ENCODE measurements at regions not wholly inside any gene's neighbourhood (a gene's known extent, or its start where the extent isn't known, plus 50 kb on each side); places are given as distances from the start of the nearest gene placed in this dataset.

GRCh38 chr2:2930841-2931240 lies 446.8 kb downstream of the EIPR1 start:
- intact Hi-C loops (cut with micrococcal nuclease): no loop called here
- Mint-ChIP-seq H3K36me3 (ENCODE audit: low read depth) (no peaks in the 10 kb centered on the region), H3K9me3 (peaks cover 6% of the 10 kb centered on the region), H3K4me3 (no peak overlapping the region), H3K27ac (no peak overlapping the region), H3K27me3 (ENCODE audit: low read depth) (peaks cover 6% of the 10 kb centered on the region), H3K4me1 (ENCODE audit: low read depth) (peaks cover 2% of the 10 kb centered on the region)
- CTCF ChIA-PET: interaction anchor here (0.6 kb wide), 1 partner anchor 643 kb away, joined by 4 read pairs; no protein-coding TSS in a partner anchor
- DNase-seq: no peak

- intact Hi-C loops (cut with micrococcal nuclease): loop anchor here (1.0 to 5.0 kb wide), 2 partner anchors 280 to 296 kb away; no protein-coding TSS in a partner anchor
- H3K36me3 Mint-ChIP-seq (ENCODE audit: low read depth): no peaks in the 10 kb centered on the region
- DNase-seq: no peak
- H3K27me3 Mint-ChIP-seq (ENCODE audit: low read depth): peaks cover 10% of the 10 kb centered on the region
- no peak overlapping the region for H3K4me3 Mint-ChIP-seq
- peaks cover 6% of the 10 kb centered on the region for H3K9me3 Mint-ChIP-seq
- H3K4me1 Mint-ChIP-seq (ENCODE audit: low read depth): peaks cover 2% of the 10 kb centered on the region
- no peak overlapping the region for H3K27ac Mint-ChIP-seq
- CTCF ChIA-PET: no interaction called here
Measured at GRCh38 chr2:2926858-2927175, 450.8 kb downstream of the EIPR1 start.

- H3K27ac Mint-ChIP-seq: no peak overlapping the region
- peaks cover 2% of the 10 kb centered on the region for H3K4me1 Mint-ChIP-seq (ENCODE audit: low read depth)
- intact Hi-C loops (cut with micrococcal nuclease): loop anchor here (1.0 to 5.0 kb wide), 2 partner anchors 279 to 297 kb away; no protein-coding TSS in a partner anchor
- CTCF ChIA-PET: no interaction called here
- H3K9me3 Mint-ChIP-seq: peaks cover 6% of the 10 kb centered on the region
- no peak for DNase-seq
- H3K36me3 Mint-ChIP-seq (ENCODE audit: low read depth): no peaks in the 10 kb centered on the region
- no peak overlapping the region for H3K4me3 Mint-ChIP-seq
- peaks cover 10% of the 10 kb centered on the region for H3K27me3 Mint-ChIP-seq (ENCODE audit: low read depth)
Measured at GRCh38 chr2:2926009-2926857, 451.4 kb downstream of the EIPR1 start.

GRCh38 chr2:2922156-2922555 lies 455.5 kb downstream of the EIPR1 start:
- H3K36me3 Mint-ChIP-seq (ENCODE audit: low read depth): no peaks in the 10 kb centered on the region
- CTCF ChIA-PET: no interaction called here
- no peak overlapping the region for H3K27ac Mint-ChIP-seq
- no peaks in the 10 kb centered on the region for H3K9me3 Mint-ChIP-seq
- intact Hi-C loops (cut with micrococcal nuclease): no loop called here
- no peak overlapping the region for H3K4me3 Mint-ChIP-seq
- peaks cover 11% of the 10 kb centered on the region for H3K27me3 Mint-ChIP-seq (ENCODE audit: low read depth)
- no peak for DNase-seq
- peaks cover 2% of the 10 kb centered on the region for H3K4me1 Mint-ChIP-seq (ENCODE audit: low read depth)

- Mint-ChIP-seq H3K27ac (no peak overlapping the region), H3K27me3 (ENCODE audit: low read depth) (peaks cover 11% of the 10 kb centered on the region), H3K4me1 (ENCODE audit: low read depth) (no peaks in the 10 kb centered on the region), H3K4me3 (no peak overlapping the region), H3K9me3 (no peaks in the 10 kb centered on the region), H3K36me3 (ENCODE audit: low read depth) (no peaks in the 10 kb centered on the region)
- CTCF ChIA-PET: interaction anchor here (1.1 kb wide), 1 partner anchor 586 kb away, joined by 3 read pairs; no protein-coding TSS in a partner anchor
- no peak for DNase-seq
- intact Hi-C loops (cut with micrococcal nuclease): no loop called here
Measured at GRCh38 chr2:2921011-2921720, 456.5 kb downstream of the EIPR1 start.

- Mint-ChIP-seq H3K27me3 (ENCODE audit: low read depth) (peaks cover 11% of the 10 kb centered on the region), H3K27ac (no peak overlapping the region), H3K4me1 (ENCODE audit: low read depth) (no peaks in the 10 kb centered on the region), H3K36me3 (ENCODE audit: low read depth) (no peaks in the 10 kb centered on the region), H3K4me3 (no peak overlapping the region), H3K9me3 (peaks cover 2% of the 10 kb centered on the region)
- CTCF ChIA-PET: interaction anchor here (1.1 kb wide), 1 partner anchor 584 kb away, joined by 3 read pairs; no protein-coding TSS in a partner anchor
- intact Hi-C loops (cut with micrococcal nuclease): no loop called here
- DNase-seq: no peak
Measured at GRCh38 chr2:2919574-2920365, 457.8 kb downstream of the EIPR1 start.

- peaks cover 11% of the 10 kb centered on the region for H3K27me3 Mint-ChIP-seq (ENCODE audit: low read depth)
- H3K36me3 Mint-ChIP-seq (ENCODE audit: low read depth): no peaks in the 10 kb centered on the region
- H3K27ac Mint-ChIP-seq: no peak overlapping the region
- intact Hi-C loops (cut with micrococcal nuclease): no loop called here
- no peak for DNase-seq
- no peak overlapping the region for H3K4me3 Mint-ChIP-seq
- no peaks in the 10 kb centered on the region for H3K4me1 Mint-ChIP-seq (ENCODE audit: low read depth)
- CTCF ChIA-PET: no interaction called here
- H3K9me3 Mint-ChIP-seq: peaks cover 2% of the 10 kb centered on the region
Measured at GRCh38 chr2:2919026-2919425, 458.6 kb downstream of the EIPR1 start.

GRCh38 chr2:2916621-2917020 lies 461.0 kb downstream of the EIPR1 start:
- H3K9me3 Mint-ChIP-seq: peaks cover 2% of the 10 kb centered on the region
- H3K27ac Mint-ChIP-seq: no peak overlapping the region
- H3K27me3 Mint-ChIP-seq (ENCODE audit: low read depth): peaks cover 8% of the 10 kb centered on the region
- intact Hi-C loops (cut with micrococcal nuclease): no loop called here
- H3K4me3 Mint-ChIP-seq: no peak overlapping the region
- CTCF ChIA-PET: interaction anchor here (1.2 kb wide), 1 partner anchor 22 kb away, joined by 3 read pairs; no protein-coding TSS in a partner anchor
- no peaks in the 10 kb centered on the region for H3K4me1 Mint-ChIP-seq (ENCODE audit: low read depth)
- no peaks in the 10 kb centered on the region for H3K36me3 Mint-ChIP-seq (ENCODE audit: low read depth)
- DNase-seq: no peak

- CTCF ChIA-PET: interaction anchor here (0.6 to 1.0 kb wide), 2 partner anchors 12 to 186 kb away, joined by 3 read pairs; no protein-coding TSS in a partner anchor
- Mint-ChIP-seq H3K4me3 (no peak overlapping the region), H3K9me3 (peaks cover 2% of the 10 kb centered on the region), H3K27ac (no peak overlapping the region), H3K4me1 (ENCODE audit: low read depth) (no peaks in the 10 kb centered on the region), H3K36me3 (ENCODE audit: low read depth) (no peaks in the 10 kb centered on the region), H3K27me3 (ENCODE audit: low read depth) (peaks cover 6% of the 10 kb centered on the region)
- intact Hi-C loops (cut with micrococcal nuclease): no loop called here
- no peak for DNase-seq
Measured at GRCh38 chr2:2914252-2914651, 463.4 kb downstream of the EIPR1 start.

- Mint-ChIP-seq H3K27ac (no peak overlapping the region), H3K27me3 (ENCODE audit: low read depth) (peaks cover 3% of the 10 kb centered on the region), H3K36me3 (ENCODE audit: low read depth) (no peaks in the 10 kb centered on the region), H3K4me3 (no peak overlapping the region), H3K4me1 (ENCODE audit: low read depth) (no peaks in the 10 kb centered on the region), H3K9me3 (peaks cover 2% of the 10 kb centered on the region)
- no peak for DNase-seq
- CTCF ChIA-PET: interaction anchor here (0.6 kb wide), 1 partner anchor 187 kb away, joined by 3 read pairs; no protein-coding TSS in a partner anchor
- intact Hi-C loops (cut with micrococcal nuclease): no loop called here
Measured at GRCh38 chr2:2913601-2914120, 464.0 kb downstream of the EIPR1 start.

- Mint-ChIP-seq H3K4me1 (ENCODE audit: low read depth) (no peaks in the 10 kb centered on the region), H3K36me3 (ENCODE audit: low read depth) (no peaks in the 10 kb centered on the region), H3K27ac (no peak overlapping the region), H3K4me3 (no peak overlapping the region), H3K27me3 (ENCODE audit: low read depth) (peaks cover 2% of the 10 kb centered on the region), H3K9me3 (peaks cover 2% of the 10 kb centered on the region)
- no peak for DNase-seq
- intact Hi-C loops (cut with micrococcal nuclease): no loop called here
- CTCF ChIA-PET: no interaction called here
Measured at GRCh38 chr2:2912731-2913130, 464.9 kb downstream of the EIPR1 start.

- intact Hi-C loops (cut with micrococcal nuclease): no loop called here
- Mint-ChIP-seq H3K4me3 (no peak overlapping the region), H3K36me3 (ENCODE audit: low read depth) (no peaks in the 10 kb centered on the region), H3K27ac (no peak overlapping the region), H3K4me1 (ENCODE audit: low read depth) (no peaks in the 10 kb centered on the region), H3K9me3 (peaks cover 2% of the 10 kb centered on the region), H3K27me3 (ENCODE audit: low read depth) (peaks cover 2% of the 10 kb centered on the region)
- CTCF ChIA-PET: no interaction called here
- no peak for DNase-seq
Measured at GRCh38 chr2:2912293-2912692, 465.3 kb downstream of the EIPR1 start.

All from activated naive CD4-positive, alpha-beta T cell treated with anti-CD3 and anti-CD28 coated beads for 36 hours (primary cell).